Natural killer cell (primary cell): ENCODE measurements at regions not wholly inside any gene's neighbourhood (a gene's known extent, or its start where the extent isn't known, plus 50 kb on each side); places are given as distances from the start of the nearest gene placed in this dataset.

Source experiments
- ATAC-seq, 3 donors: fragments of 150-1000 bp in 2 of 3; fragments of 200-7000 bp in 1 of 3; cut with Tn5 transposase; 1 replicate in 1 of 3; 2 replicates in 2 of 3; pipeline ENCODE4 v1.10.0; 2021; ENCODE audit warnings: mild to moderate bottlenecking in 2 of 3, moderate library complexity in 2 of 3
- DNase-seq, 2 donors: peaks; one replicate each; pipeline versions ENCODE4 v3.0.0 to v3.0.0-alpha.2; 2013 to 2021; ENCODE audit warnings: mixed read lengths in 1 of 2
- H3K27ac ChIP-seq: one replicate; pipeline ENCODE4 v1.5.1; 2013; ENCODE audit warnings: mild to moderate bottlenecking, low read length
- H3K27me3 ChIP-seq: one replicate; pipeline ENCODE4 v1.6.1; 2013; ENCODE audit warnings: low read length; ENCODE audit not compliant: control insufficient read depth, insufficient read depth
- H3K36me3 ChIP-seq: one replicate; pipeline ENCODE4 v1.6.1; 2013; ENCODE audit warnings: low read length; ENCODE audit not compliant: control insufficient read depth, insufficient read depth
- H3K4me1 ChIP-seq: one replicate; pipeline ENCODE4 v1.6.1; 2013; ENCODE audit warnings: low read length; ENCODE audit not compliant: control insufficient read depth, insufficient read depth
- H3K4me3 ChIP-seq: one replicate; pipeline ENCODE4 v1.5.1; 2013; ENCODE audit warnings: low read length
- H3K9me3 ChIP-seq: one replicate; pipeline ENCODE4 v1.6.1; 2013; ENCODE audit warnings: low read length; ENCODE audit not compliant: control insufficient read depth, insufficient read depth
- H3K27ac Mint-ChIP-seq, 2 donors: one replicate each; pipeline ENCODE4 v1.8.0; 2022; ENCODE audit warnings: mild to moderate bottlenecking in 2 of 2, mixed read lengths in 2 of 2, moderate library complexity in 1 of 2
- H3K27me3 Mint-ChIP-seq, 2 donors: one replicate each; pipeline ENCODE4 v1.8.0; 2022; ENCODE audit warnings: low read depth in 2 of 2, mixed read lengths in 2 of 2
- H3K36me3 Mint-ChIP-seq: one replicate; pipeline ENCODE4 v1.8.0; 2022; ENCODE audit warnings: mixed read lengths
- H3K4me1 Mint-ChIP-seq, 2 donors: one replicate each; pipeline ENCODE4 v1.8.0; 2022; ENCODE audit warnings: mixed read lengths in 2 of 2
- H3K4me3 Mint-ChIP-seq: one replicate; pipeline ENCODE4 v1.8.0; 2022; ENCODE audit warnings: mild to moderate bottlenecking, moderate library complexity, mixed read lengths
- H3K9me3 Mint-ChIP-seq, 2 donors: one replicate each; pipeline ENCODE4 v1.8.0; 2022; ENCODE audit warnings: mixed read lengths in 2 of 2
- WGBS: methylation state at CpG from one replicate; pipeline ENCODE4 v1.1.7; 2013; ENCODE audit warnings: missing lambda C conversion rate; ENCODE audit not compliant: insufficient coverage; 5-methylcytosine and 5-hydroxymethylcytosine counted together
- intact Hi-C: fragments of 100-400 bp; cut with micrococcal nuclease; formaldehyde crosslinking; loops from one replicate; pipeline ENCODE4 v1.14.2; 2022
- TF ChIP-seq, protein P1 (sequence below): fragments of 200-600 bp; IDR thresholded peaks from one replicate; pipeline ENCODE4 v1.8.0; 2022; ENCODE audit warnings: antibody characterized with exemption

DNA sequence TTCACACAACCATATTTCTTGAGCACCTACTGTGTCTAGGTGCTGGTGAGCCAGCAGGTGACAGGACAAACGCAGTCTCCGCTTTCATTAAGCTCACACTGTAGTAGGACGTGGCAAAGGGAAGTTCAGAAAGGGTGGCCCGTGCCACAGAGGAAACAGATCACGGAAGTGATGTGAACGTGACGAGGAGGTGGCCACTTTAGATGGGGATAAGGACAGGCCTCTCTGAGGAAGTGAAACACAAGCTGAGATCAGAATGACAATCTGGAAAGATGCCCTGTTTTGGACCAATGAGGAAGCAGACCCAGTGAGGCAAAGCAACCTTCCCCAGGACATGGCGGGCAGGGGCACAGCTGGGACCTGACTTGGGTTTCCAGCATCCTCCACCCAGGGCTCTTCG lies 127.4 kb upstream of the PRMT8 start:
- no peak overlapping the region for H3K4me3 ChIP-seq
- TF ChIP-seq, protein P1, sequence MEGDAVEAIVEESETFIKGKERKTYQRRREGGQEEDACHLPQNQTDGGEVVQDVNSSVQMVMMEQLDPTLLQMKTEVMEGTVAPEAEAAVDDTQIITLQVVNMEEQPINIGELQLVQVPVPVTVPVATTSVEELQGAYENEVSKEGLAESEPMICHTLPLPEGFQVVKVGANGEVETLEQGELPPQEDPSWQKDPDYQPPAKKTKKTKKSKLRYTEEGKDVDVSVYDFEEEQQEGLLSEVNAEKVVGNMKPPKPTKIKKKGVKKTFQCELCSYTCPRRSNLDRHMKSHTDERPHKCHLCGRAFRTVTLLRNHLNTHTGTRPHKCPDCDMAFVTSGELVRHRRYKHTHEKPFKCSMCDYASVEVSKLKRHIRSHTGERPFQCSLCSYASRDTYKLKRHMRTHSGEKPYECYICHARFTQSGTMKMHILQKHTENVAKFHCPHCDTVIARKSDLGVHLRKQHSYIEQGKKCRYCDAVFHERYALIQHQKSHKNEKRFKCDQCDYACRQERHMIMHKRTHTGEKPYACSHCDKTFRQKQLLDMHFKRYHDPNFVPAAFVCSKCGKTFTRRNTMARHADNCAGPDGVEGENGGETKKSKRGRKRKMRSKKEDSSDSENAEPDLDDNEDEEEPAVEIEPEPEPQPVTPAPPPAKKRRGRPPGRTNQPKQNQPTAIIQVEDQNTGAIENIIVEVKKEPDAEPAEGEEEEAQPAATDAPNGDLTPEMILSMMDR: no peak

DNA sequence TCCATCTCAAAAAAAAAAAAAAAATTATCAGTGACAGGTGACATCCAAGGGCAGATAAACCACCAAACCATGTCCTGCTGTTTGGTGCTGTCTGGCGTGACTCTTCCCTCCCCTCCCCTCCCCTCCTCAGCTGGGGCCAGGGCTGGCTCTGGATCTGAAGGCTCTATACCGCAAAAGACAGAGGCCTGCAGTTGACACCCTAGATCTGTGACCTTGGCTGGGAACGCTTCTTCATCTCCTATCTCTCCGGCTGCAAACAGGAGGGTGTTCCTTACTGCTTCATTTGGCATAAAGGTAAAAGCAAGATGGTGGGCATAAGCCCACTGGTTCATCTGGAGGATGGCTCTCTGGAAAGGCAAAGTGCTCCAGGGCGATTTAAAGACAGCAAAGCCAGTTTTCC lies 126.8 kb upstream of the PRMT8 start:
- Mint-ChIP-seq H3K36me3 (no peaks in the 10 kb centered on the region), H3K4me1 (no peaks in the 10 kb centered on the region), H3K9me3 (no peaks in the 10 kb centered on the region), H3K27ac (no peak overlapping the region), H3K27me3 (peaks cover 23 to 28% of the 10 kb centered on the region in 2 donors), H3K4me3 (no peak overlapping the region)
- H3K4me1 ChIP-seq: no peaks in the 10 kb centered on the region
- intact Hi-C loops: no loop called here
- no peak overlapping the region for H3K27ac ChIP-seq
- no peak overlapping the region for H3K4me3 ChIP-seq
- TF ChIP-seq, protein P1: no peak
- 92% methylated on average over 5 of the region's 5 CpGs for WGBS
- DNase-seq (no peak), ATAC-seq (no peak)
- H3K9me3 ChIP-seq: no peaks in the 10 kb centered on the region
- H3K27me3 ChIP-seq: peaks cover 14% of the 10 kb centered on the region
- no peaks in the 10 kb centered on the region for H3K36me3 ChIP-seq

More for the DNA sequence above, 127.4 kb upstream of the PRMT8 start:
- 37% methylated on average over 9 of the region's 9 CpGs for WGBS
- intact Hi-C loops: no loop called here
- Histone ChIP-seq H3K36me3 (no peaks in the 10 kb centered on the region), H3K9me3 (no peaks in the 10 kb centered on the region), H3K27me3 (peaks cover 14% of the 10 kb centered on the region), H3K27ac (no peak overlapping the region), H3K4me1 (no peaks in the 10 kb centered on the region)
- Mint-ChIP-seq H3K4me1 (no peaks in the 10 kb centered on the region), H3K27me3 (peaks cover 27 to 34% of the 10 kb centered on the region in 2 donors), H3K9me3 (no peaks in the 10 kb centered on the region), H3K4me3 (no peak overlapping the region), H3K27ac (no peak overlapping the region), H3K36me3 (no peaks in the 10 kb centered on the region)
- ATAC-seq (peak in 1 of 3 donors; percentile 28), DNase-seq (no peak)

DNA sequence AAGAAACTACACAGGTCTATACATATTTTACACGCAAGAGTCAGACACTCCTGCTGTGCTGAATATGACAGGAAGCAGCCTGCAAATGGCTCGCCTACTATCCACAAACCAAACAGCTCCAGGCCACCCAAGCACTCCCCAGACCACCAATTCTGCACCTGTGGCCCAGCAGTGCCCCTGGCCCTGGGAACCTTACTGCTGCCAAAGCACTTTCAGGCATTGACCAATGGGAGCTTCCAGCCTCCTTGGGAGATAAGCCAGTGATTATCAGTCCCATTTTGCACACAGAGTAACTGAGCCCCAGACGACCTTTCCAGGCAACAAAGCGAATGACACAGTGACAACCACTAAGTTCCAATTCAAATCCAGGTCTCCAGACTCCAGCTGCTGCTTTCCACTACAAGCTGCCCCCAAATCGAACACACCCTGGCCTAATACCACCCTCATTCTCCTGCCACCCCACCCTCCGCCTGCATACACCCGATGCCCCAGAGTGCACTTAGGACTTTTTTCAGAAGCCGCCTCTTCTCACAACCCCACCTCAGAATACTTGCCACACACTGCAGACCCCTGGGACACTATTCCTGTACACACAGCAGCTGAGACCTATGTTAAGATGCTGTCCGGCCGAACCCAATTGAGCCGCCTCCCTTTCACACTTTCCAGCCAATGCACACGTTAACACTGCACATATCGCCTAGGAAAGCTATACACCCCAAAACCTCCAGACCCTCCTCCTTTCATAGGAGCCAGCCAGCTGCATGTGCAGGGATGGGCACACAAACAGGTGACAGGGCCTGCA lies 126.1 kb upstream of the PRMT8 start:
- Mint-ChIP-seq H3K36me3 (no peaks in the 10 kb centered on the region), H3K9me3 (no peaks in the 10 kb centered on the region), H3K4me1 (no peaks in the 10 kb centered on the region), H3K27me3 (peaks cover 22 to 24% of the 10 kb centered on the region in 2 donors), H3K4me3 (no peak overlapping the region), H3K27ac (no peak overlapping the region)
- H3K4me1 ChIP-seq: no peaks in the 10 kb centered on the region
- H3K36me3 ChIP-seq: no peaks in the 10 kb centered on the region
- 88% methylated on average over 13 of the region's 13 CpGs for WGBS
- peaks cover 14% of the 10 kb centered on the region for H3K27me3 ChIP-seq
- TF ChIP-seq, protein P1: no peak
- no peak overlapping the region for H3K4me3 ChIP-seq
- intact Hi-C loops: no loop called here
- DNase-seq: no peak
- no peaks in the 10 kb centered on the region for H3K9me3 ChIP-seq
- ATAC-seq: no peak
- H3K27ac ChIP-seq: no peak overlapping the region
